ENCODE measurements at regions not wholly inside any gene's neighbourhood (a gene's known extent, or its start where the extent isn't known, plus 50 kb on each side); places are given as distances from the start of the nearest gene placed in this dataset.

DNA sequence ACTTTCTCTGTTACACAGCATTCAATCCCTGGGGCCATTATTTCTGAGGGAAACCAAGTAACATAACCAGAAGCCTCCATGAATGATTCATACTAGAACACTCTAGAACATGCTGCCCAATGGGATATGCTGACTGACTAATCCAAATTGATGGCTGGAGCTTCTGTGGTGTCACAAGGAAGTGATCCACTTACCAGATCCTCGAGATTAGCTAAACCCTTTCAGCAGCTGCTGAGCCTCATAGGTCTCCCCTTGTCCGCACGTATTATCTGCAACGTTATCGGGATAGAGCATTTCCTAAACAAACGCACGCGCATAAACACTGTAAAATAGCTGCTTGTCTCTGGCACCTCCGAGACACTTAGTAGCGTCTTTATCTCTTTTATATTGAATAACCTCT, 61.2 kb upstream of the PROK2 start:
- DNase-seq, result no peak

DNA sequence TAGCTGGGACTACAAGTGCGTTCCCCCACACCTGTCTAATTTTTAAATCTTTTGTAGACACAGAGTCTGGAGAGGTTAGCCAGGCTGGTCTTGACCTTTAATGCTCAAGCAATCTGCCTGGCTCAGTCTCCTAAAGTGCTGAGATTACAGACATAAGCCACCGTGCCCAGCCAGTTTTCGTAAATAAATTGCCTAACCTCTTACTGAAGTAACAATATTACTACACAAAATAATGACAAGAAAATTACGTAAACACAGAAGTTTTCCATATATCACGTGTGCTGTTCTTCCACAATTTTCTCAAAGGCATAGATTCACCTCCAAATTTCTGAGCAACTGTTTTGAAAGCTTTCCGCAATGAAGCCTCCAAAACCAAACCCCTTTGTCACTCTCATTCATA, 58.1 kb upstream of the PROK2 start:
- no peak for DNase-seq

DNA sequence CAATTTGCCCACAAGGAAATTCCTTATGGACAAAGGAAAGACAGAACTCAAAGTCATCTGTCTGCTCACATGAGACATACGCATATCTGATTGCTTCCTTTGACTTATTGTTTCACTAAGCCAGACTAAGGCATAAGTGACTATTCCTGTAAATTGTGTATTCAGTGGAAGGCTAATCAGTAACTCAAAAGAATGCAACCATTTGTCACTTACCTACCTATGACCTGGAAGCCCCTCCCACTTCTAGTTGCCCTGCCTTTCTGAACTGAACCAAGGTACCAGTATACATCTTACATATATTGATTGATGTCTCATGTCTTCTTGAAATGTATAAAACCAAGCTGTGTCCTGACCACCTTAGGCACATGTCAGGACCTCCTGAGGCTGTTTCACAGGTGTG, 53.5 kb upstream of the PROK2 start:
- no peak for DNase-seq

All from SHP77 treated with DMSO at 0.1 percent for 48 hours (cell line).